GM19351 (cell line): ENCODE measurements at regions not wholly inside any gene's neighbourhood (a gene's known extent, or its start where the extent isn't known, plus 50 kb on each side); places are given as distances from the start of the nearest gene placed in this dataset.
"Not testable (repeated sequence)": the region's sequence is repeated elsewhere in the genome, so short reads cannot be mapped to it uniquely, and the experiment has no call there.

Experiments
- ATAC-seq: cut with Tn5 transposase; IDR thresholded peaks from one replicate; pipeline ENCODE4 v1.9.1; 2021; ENCODE audit warnings: mild to moderate bottlenecking, moderate library complexity; ENCODE audit not compliant: unreplicated experiment

- no peak for ATAC-seq
These were observed 203.9 kb downstream of the TOMM20 start for GRCh38 chr1:234924450-234925355.

- ATAC-seq = no peak
These were observed 205.0 kb downstream of the TOMM20 start for GRCh38 chr1:234923626-234924025.

GRCh38 chr1:234922987-234923386, 205.7 kb downstream of the TOMM20 start:
- ATAC-seq = no peak

GRCh38 chr1:234921266-234922062, 207.2 kb downstream of the TOMM20 start:
- ATAC-seq = no peak

- ATAC-seq = no peak
These were observed 207.8 kb downstream of the TOMM20 start for GRCh38 chr1:234920843-234921140.

- ATAC-seq = no peak
These were observed 208.3 kb downstream of the TOMM20 start for GRCh38 chr1:234920136-234920842.

- ATAC-seq = no peak
These were observed 209.5 kb downstream of the TOMM20 start for GRCh38 chr1:234918961-234919761.

GRCh38 chr1:234918181-234918841, 210.3 kb downstream of the TOMM20 start:
- ATAC-seq = no peak

GRCh38 chr1:234917495-234918180, 211.0 kb downstream of the TOMM20 start:
- ATAC-seq = no peak

GRCh38 chr1:234916840-234917239, 211.8 kb downstream of the TOMM20 start:
- ATAC-seq = no peak

GRCh38 chr1:234915924-234916675, 212.5 kb downstream of the TOMM20 start:
- no peak for ATAC-seq

GRCh38 chr1:234914606-234915290, 213.9 kb downstream of the TOMM20 start:
- ATAC-seq = no peak

- no peak for ATAC-seq
These were observed 214.9 kb downstream of the TOMM20 start for GRCh38 chr1:234913771-234914170.

- ATAC-seq = no peak
These were observed 215.4 kb downstream of the TOMM20 start for GRCh38 chr1:234913278-234913649.

GRCh38 chr1:234912548-234913277, 215.9 kb downstream of the TOMM20 start:
- ATAC-seq = no peak

- no peak for ATAC-seq
These were observed 216.8 kb downstream of the TOMM20 start for GRCh38 chr1:234911787-234912186.

GRCh38 chr1:234911136-234911535, 217.5 kb downstream of the TOMM20 start:
- ATAC-seq = not testable (repeated sequence)

- ATAC-seq = no peak
These were observed 218.8 kb downstream of the TOMM20 start for GRCh38 chr1:234909851-234910250.
